T-helper 9 cell (primary cell): ENCODE measurements at regions not wholly inside any gene's neighbourhood (a gene's known extent, or its start where the extent isn't known, plus 50 kb on each side); places are given as distances from the start of the nearest gene placed in this dataset.

Source experiments
- DNase-seq: peaks from one replicate; pipeline ENCODE4 v3.0.0-alpha.2; 2020

GRCh38 chr17:83178533-83179304, 99.3 kb downstream of the METRNL start:
- no peak for DNase-seq

- DNase-seq: no peak
Observed at GRCh38 chr17:83179374-83179773, 100.0 kb downstream of the METRNL start.

GRCh38 chr17:83179811-83180210, 100.4 kb downstream of the METRNL start:
- no peak for DNase-seq

- no peak for DNase-seq
Observed at GRCh38 chr17:83180264-83180995, 101.0 kb downstream of the METRNL start.

DNA sequence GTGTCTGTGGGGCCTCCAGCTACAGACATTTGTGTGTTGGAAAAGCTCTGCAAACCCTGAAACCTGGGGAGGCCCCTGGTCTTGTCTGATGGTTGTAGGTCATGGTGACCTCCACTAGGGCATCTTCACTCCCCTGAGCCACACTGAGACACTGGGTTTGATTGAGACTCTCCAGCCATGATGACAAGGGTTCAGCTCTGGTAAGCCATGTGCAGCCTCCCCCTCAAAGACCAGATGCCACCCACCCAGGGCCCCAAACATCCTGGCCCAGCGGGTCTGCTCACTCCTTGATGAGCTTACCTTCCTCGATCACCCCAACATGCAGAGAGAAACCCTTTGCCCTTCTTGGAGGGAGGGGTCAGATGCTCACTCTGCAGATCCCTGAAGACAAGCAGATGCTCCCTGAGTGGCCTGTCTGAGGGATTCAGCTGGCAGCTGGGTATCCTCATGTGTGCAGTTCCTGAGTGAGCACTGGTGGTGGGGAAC, 101.6 kb downstream of the METRNL start:
- DNase-seq: no peak

GRCh38 chr17:83181991-83182619, 102.7 kb downstream of the METRNL start:
- no peak for DNase-seq

- DNase-seq: no peak
Observed at GRCh38 chr17:83182620-83183101, 103.3 kb downstream of the METRNL start.

DNA sequence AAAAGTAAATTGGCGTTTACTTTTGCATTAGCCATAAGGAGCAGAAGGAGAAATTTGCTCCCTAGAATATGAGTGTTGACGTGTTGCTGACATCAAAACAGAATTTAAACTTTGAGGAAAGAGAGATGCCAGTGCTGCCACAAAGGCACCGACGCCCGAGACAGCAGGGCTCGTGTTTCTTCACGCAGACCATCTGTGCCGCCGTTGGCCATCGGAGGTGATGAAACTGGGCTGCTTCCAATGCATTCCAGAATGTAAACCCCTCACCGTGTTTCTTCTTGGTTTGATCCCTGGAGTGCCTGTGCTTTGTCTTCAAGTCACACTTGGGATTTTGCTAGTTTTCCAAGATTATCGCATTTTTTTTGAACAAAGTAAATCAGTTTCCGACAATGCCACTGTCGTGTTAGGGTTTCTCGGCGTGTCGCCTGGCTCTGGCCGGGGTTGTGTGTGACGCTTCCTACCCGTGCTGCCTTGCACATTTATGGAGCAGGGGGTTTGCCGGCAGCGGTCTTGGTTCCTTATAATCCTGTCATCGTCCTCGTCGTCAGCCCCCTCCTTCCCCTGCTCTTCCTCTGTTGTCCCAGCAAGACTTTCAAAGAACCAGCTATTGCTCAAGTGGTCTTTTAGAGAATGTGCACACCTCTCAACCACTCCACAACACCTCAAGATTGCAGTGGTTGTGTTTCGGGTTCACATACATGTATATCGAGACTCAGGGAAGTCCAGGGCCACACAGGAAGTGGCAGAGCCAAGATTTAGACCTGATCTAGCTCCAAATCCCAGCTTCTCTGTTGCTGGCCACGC, 103.9 kb downstream of the METRNL start:
- no peak for DNase-seq

- DNase-seq: no peak
Observed at GRCh38 chr17:83183951-83184506, 104.6 kb downstream of the METRNL start.

DNA sequence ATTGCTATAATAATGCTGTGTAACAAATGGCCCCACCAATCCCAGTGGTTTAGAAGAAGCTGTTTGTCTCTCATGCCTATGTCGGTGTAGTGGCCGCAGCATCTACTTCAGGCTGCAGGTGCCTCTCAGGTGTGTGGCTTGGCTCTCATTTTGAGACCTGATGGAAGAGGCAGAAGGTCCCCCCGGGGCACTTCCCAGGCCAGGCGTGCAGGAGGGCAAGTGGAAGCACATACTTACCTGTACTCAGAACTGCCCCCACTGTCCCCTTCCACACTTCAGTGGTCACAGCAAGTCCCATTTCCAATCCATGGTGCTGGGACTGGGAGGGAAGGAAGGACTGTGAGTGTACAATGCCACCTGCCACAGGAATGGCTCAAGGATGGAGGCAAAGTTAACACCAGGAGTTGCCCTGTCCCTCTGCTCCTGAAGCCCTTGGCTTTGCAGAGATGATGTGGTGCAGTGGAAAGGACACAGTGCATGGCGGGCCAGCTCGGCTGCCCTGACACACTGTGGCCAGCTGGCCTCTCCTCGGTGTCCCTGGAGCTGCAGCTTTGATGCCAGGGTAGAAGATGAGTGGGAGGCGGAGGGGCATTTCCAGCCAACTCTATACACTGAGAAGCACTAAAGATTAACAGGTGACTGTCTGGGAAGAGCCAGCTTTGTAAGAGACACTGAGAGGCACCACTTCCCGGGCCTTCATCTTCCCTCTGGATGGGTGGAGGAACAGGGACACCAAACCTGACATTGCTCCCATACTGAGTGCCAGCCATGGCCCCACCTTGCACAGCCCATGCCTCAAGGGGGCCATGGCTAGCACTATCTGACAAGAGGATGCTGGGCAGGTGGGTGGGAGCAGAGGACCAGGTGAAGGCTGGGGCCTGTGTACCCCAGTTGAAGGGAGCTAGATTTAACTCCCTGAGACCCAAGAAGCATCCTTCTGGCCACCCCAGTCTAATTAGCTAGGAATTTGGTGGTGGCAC, 105.9 kb downstream of the METRNL start:
- DNase-seq: no peak

DNA sequence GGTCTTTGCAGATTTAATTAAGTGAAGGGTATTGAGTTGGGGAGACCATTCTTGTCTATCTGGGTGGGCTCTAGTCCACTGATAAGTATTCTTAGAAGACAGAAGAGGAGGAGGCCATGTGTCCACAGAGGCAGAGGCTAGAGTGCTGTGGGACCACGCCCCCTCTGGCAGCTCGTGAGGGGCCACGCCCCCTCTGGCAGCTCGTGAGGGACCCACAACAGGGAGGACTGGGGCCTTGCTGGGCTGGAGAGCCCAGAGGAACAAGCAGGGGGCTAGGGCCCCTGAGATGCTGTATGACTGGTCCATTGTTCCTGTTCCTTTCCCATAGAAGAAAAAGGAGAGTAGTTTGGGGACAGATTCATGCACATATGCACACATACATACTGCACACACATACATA, 106.8 kb downstream of the METRNL start:
- no peak for DNase-seq

GRCh38 chr17:83186751-83187421, 107.5 kb downstream of the METRNL start:
- DNase-seq: no peak

DNA sequence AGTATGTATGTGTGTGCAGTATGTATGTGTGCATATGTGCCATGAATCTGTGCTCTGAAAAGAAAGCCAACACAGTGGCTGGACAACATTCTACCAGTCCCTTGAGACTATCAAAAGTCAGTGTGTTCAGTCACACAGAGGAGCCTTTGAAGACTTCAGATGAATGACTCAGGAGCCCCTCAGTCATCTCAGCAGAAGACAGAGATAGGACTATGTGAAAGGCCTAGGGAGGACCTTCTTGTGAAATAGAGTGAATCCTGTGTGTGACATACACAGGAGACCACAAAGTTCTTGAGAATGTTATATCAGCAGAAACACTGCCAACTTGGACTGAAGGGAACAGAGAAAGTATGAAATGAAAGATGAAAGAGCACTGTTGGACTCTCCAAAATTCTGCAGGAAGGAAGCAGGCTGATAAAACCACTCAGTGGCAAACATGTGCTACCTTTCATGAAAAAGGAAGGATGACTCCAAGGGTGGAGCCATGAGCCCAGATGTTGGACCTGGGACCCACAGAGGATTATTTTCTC, 108.4 kb downstream of the METRNL start:
- no peak for DNase-seq

- DNase-seq: no peak
Observed at GRCh38 chr17:83189044-83190003, 109.9 kb downstream of the METRNL start.

DNA sequence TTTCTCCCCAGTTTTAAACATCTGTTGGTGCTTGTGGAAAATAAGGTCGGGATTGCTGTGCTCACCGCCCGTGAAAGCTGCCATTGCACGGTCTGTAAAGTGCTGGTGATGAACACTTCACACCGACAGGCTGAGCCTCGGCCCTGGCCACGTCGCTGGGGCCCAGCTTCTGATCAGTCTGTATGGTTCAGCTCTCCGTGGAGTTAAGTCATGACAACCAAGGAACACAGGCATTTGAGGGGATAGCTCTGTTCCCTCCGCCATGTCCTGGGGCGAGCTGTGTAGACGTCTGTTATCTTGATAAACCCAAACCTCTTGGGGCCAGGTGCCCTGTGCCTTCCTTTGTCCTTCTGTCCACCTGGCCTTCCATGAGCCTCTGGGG, 110.6 kb downstream of the METRNL start:
- DNase-seq: no peak

- DNase-seq: no peak
Observed at GRCh38 chr17:83190601-83191387, 111.4 kb downstream of the METRNL start.

DNA sequence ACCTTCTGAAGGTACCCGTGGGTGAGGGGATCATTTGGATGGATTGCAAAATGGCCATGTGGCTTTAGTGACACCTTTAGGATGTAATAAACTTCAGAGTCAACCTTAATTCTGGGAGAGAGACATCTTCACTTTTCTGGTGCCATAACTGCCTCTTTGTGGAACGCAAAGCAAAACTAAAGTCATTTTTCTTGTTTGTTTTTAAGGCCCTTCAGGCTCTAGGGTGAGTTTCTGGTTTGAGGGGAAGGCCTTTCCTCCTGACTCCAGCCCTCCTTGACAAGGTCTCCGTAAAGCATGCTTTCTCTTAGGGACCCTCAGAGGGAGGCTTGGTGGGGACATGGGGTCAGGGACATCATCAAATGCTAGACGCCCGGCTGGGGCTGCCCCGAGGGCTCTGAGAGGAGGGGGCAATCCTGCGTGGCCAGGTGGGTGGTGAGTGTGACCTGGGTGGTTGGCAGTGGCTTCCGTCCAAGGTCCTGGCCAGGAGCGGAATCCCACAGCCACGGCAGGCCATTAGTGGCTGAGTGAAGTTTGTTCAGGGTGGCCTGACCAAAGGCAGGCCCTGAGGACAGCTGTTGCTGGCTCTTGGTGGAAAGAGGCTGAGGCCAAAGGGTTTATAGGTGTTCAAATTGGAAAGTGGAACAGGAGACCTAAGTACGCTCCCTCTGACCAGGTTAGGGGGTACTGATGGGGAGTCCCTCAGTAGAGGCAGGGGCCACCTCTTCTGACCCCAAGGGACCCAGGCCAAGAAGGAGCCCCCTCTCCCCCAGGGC, 112.2 kb downstream of the METRNL start:
- no peak for DNase-seq
